ENCODE measurements at regions not wholly inside any gene's neighbourhood (a gene's known extent, or its start where the extent isn't known, plus 50 kb on each side); places are given as distances from the start of the nearest gene placed in this dataset.
"Not testable (repeated sequence)": the region's sequence is repeated elsewhere in the genome, so short reads cannot be mapped to it uniquely, and the experiment has no call there.

- not testable (repeated sequence) for DNase-seq
Observed at GRCh38 chr7:73170902-73171301, 85.1 kb upstream of the SPDYE9 start.

GRCh38 chr7:73170415-73170814 lies 84.6 kb upstream of the SPDYE9 start:
- not testable (repeated sequence) for DNase-seq

GRCh38 chr7:73166152-73166551 lies 80.3 kb upstream of the SPDYE9 start:
- DNase-seq, result not testable (repeated sequence)

- DNase-seq, result not testable (repeated sequence)
Observed at GRCh38 chr7:73162680-73163079, 76.8 kb upstream of the SPDYE9 start.

- DNase-seq, result not testable (repeated sequence)
Observed at GRCh38 chr7:73161727-73162126, 75.9 kb upstream of the SPDYE9 start.

GRCh38 chr7:73157169-73157661 lies 71.4 kb upstream of the SPDYE9 start:
- not testable (repeated sequence) for DNase-seq

GRCh38 chr7:73156510-73157168 lies 70.8 kb upstream of the SPDYE9 start:
- DNase-seq, result not testable (repeated sequence)

GRCh38 chr7:73154586-73155038 lies 68.8 kb upstream of the SPDYE9 start:
- DNase-seq, result peak; percentile 72

GRCh38 chr7:73153921-73154585 lies 68.2 kb upstream of the SPDYE9 start:
- DNase-seq, result not testable (repeated sequence)

GRCh38 chr7:73148570-73148969 lies 62.7 kb upstream of the SPDYE9 start:
- not testable (repeated sequence) for DNase-seq

- DNase-seq, result not testable (repeated sequence)
Observed at GRCh38 chr7:73147681-73148080, 61.8 kb upstream of the SPDYE9 start.

- DNase-seq, result not testable (repeated sequence)
Observed at GRCh38 chr7:73143993-73144392, 58.2 kb upstream of the SPDYE9 start.

GRCh38 chr7:73137922-73138321 lies 52.1 kb upstream of the SPDYE9 start:
- not testable (repeated sequence) for DNase-seq

Measured in fibroblast of upper back skin (primary cell).